B cell (primary cell): ENCODE measurements at regions not wholly inside any gene's neighbourhood (a gene's known extent, or its start where the extent isn't known, plus 50 kb on each side); places are given as distances from the start of the nearest gene placed in this dataset.

Experiments used
- ATAC-seq: fragments of 200-7000 bp; cut with Tn5 transposase; one replicate; pipeline ENCODE4 v1.10.0; 2021; ENCODE audit warnings: low read depth, mild to moderate bottlenecking, moderate number of reproducible peaks, moderate library complexity
- CTCF ChIA-PET: fragments of 350-600 bp; sonication (Branson Sonifier 250); formaldehyde crosslinking; loops from one replicate; lab custom pipeline; 2021; ENCODE audit warnings: antibody characterized with exemption, inconsistent platforms; lab: Charles Lee
- POLR2A ChIA-PET: fragments of 350-600 bp; sonication (Branson Sonifier 250); formaldehyde crosslinking; loops from one replicate; lab custom pipeline; 2021; ENCODE audit warnings: antibody characterized with exemption; lab: Charles Lee
- DNase-seq: peaks from one replicate; pipeline ENCODE4 v3.0.0; 2013
- H2AFZ ChIP-seq: 2 replicates; pipeline ENCODE4 v1.6.1; 2012; ENCODE audit warnings: mild to moderate bottlenecking, low read depth, low read length; ENCODE audit not compliant: insufficient read depth, poor library complexity, severe bottlenecking
- H3K27ac ChIP-seq, 2 donors: 1 replicate in 1 of 2; 2 replicates in 1 of 2; pipeline ENCODE4 v1.5.1; 2012 to 2013; ENCODE audit warnings: low read length in 2 of 2, mild to moderate bottlenecking in 2 of 2, moderate library complexity in 1 of 2
- H3K27me3 ChIP-seq, 4 experiments: fragments of 200-600 bp in 1 of 4; sonication (generic) in 1 of 4; replicated peaks in 1 of 4; 1 replicate in 2 of 4; 2 replicates in 2 of 4; pipeline versions ENCODE4 v1.6.1 to v1.7.0; 2013 to 2016; ENCODE audit warnings: low read length in 3 of 4, mild to moderate bottlenecking in 2 of 4, mixed read lengths in 1 of 4, moderate library complexity in 1 of 4; ENCODE audit not compliant: insufficient read depth in 4 of 4, control insufficient read depth in 3 of 4; ENCODE audit errors: control extremely low read depth in 1 of 4
- H3K36me3 ChIP-seq, 2 experiments: replicated peaks in 1 of 2; 1 replicate in 1 of 2; 2 replicates in 1 of 2; pipeline versions ENCODE4 v1.6.1 to v1.7.1; 2013; ENCODE audit warnings: low read length in 1 of 2; ENCODE audit not compliant: insufficient read depth in 2 of 2, control insufficient read depth in 1 of 2; ENCODE audit errors: control extremely low read depth in 1 of 2, extremely low read depth in 1 of 2
- H3K4me1 ChIP-seq, 2 donors: fragments of 200-600 bp in 1 of 2; sonication (generic) in 1 of 2; 1 replicate in 1 of 2; 2 replicates in 1 of 2; pipeline versions ENCODE4 v1.5.1 to v1.6.1; 2013 to 2017; ENCODE audit warnings: low read length in 2 of 2; ENCODE audit not compliant: control insufficient read depth in 2 of 2, insufficient read depth in 2 of 2
- H3K4me2 ChIP-seq: replicated peaks from 2 replicates; pipeline ENCODE3; 2012; ENCODE audit warnings: mild to moderate bottlenecking, low read depth, low read length; ENCODE audit not compliant: poor library complexity, severe bottlenecking
- H3K4me3 ChIP-seq, 5 experiments: fragments of 200-600 bp in 1 of 5; sonication (generic) in 1 of 5; 1 replicate in 3 of 5; 2 replicates in 2 of 5; pipeline versions ENCODE4 v1.5.1 to v1.7.0; 2011 to 2016; ENCODE audit warnings: low read length in 4 of 5, mild to moderate bottlenecking in 4 of 5, low read depth in 2 of 5, control low read depth in 1 of 5, moderate library complexity in 1 of 5; ENCODE audit not compliant: insufficient read depth in 1 of 5; ENCODE audit errors: control extremely low read depth in 1 of 5, extremely low read depth in 1 of 5
- H3K79me2 ChIP-seq: fragments of 200-600 bp; sonication (generic); one replicate; pipeline ENCODE4 v1.6.0; 2016; ENCODE audit warnings: low read length; ENCODE audit not compliant: control insufficient read depth, insufficient read depth
- H3K9ac ChIP-seq: fragments of 200-600 bp; sonication (generic); 2 replicates; pipeline ENCODE4 v1.6.1; 2017; ENCODE audit warnings: mild to moderate bottlenecking, low read length, moderate library complexity
- H3K9me3 ChIP-seq, 3 donors: one replicate each; pipeline versions ENCODE4 v1.6.1 to v1.7.1; 2013; ENCODE audit warnings: low read length in 2 of 3; ENCODE audit not compliant: control insufficient read depth in 2 of 3, insufficient read depth in 1 of 3; ENCODE audit errors: control extremely low read depth in 1 of 3
- H4K20me1 ChIP-seq: 2 replicates; pipeline ENCODE4 v1.6.0; 2012; ENCODE audit warnings: mild to moderate bottlenecking, low read length; ENCODE audit not compliant: insufficient read depth, control insufficient read depth, poor library complexity, severe bottlenecking
- H3K27ac Mint-ChIP-seq: one replicate; pipeline ENCODE4 v1.8.0; 2021; ENCODE audit warnings: mixed read lengths
- H3K27me3 Mint-ChIP-seq: one replicate; pipeline ENCODE4 v1.8.0; 2021; ENCODE audit warnings: mixed read lengths
- H3K4me1 Mint-ChIP-seq: one replicate; pipeline ENCODE4 v1.8.0; 2021; ENCODE audit warnings: mixed read lengths
- H3K4me3 Mint-ChIP-seq: one replicate; pipeline ENCODE4 v1.8.0; 2021; ENCODE audit warnings: mixed read lengths
- H3K9me3 Mint-ChIP-seq: one replicate; pipeline ENCODE4 v1.8.0; 2022; ENCODE audit warnings: mixed read lengths; ENCODE audit not compliant: insufficient read depth
- CTCF ChIP-seq: fragments of 200-600 bp; IDR thresholded peaks from one replicate; pipeline ENCODE4 v1.8.0; 2022; ENCODE audit warnings: antibody characterized with exemption, mild to moderate bottlenecking
- EZH2 ChIP-seq: IDR thresholded peaks from 2 replicates; pipeline ENCODE4 v1.6.1; 2012; ENCODE audit warnings: borderline replicate concordance, low read depth, mild to moderate bottlenecking, moderate library complexity, low read length; ENCODE audit not compliant: insufficient read depth, poor library complexity, severe bottlenecking
- WGBS: methylation state at CpG from one replicate; pipeline ENCODE4 v1.1.5; 2013; ENCODE audit warnings: missing lambda C conversion rate; ENCODE audit not compliant: insufficient coverage; 5-methylcytosine and 5-hydroxymethylcytosine counted together
- intact Hi-C: fragments of 100-400 bp; cut with micrococcal nuclease; formaldehyde crosslinking; loops from one replicate; pipeline ENCODE4 v1.10.0; 2022

- Histone ChIP-seq H3K4me2 (no peak overlapping the region), H3K9me3 (peaks cover 0 to 1% (median 0%) of the 10 kb centered on the region in 3 donors), H3K36me3 (no peaks in the 10 kb centered on the region), H3K27me3 (no peaks in the 10 kb centered on the region), H3K4me3 (no peak overlapping the region), H4K20me1 (no peaks in the 10 kb centered on the region), H3K79me2 (no peaks in the 10 kb centered on the region), H3K4me1 (no peaks in the 10 kb centered on the region), H3K27ac (no peak overlapping the region), H3K9ac (no peak overlapping the region), H2AFZ (no peak overlapping the region)
- CTCF ChIA-PET, result no interaction called here
- no peak for DNase-seq
- Mint-ChIP-seq H3K27ac (no peak overlapping the region), H3K9me3 (no peaks in the 10 kb centered on the region), H3K4me1 (no peaks in the 10 kb centered on the region), H3K27me3 (no peaks in the 10 kb centered on the region), H3K4me3 (no peak overlapping the region)
- WGBS, result 83% methylated on average over 2 of the region's 5 CpGs
- TF ChIP-seq EZH2 (no peak), CTCF (no peak)
- POLR2A ChIA-PET, result no interaction called here
- intact Hi-C loops, result no loop called here
- no peak for ATAC-seq
Measured at GRCh38 chr18:39604836-39605235, 2039.2 kb upstream of the CELF4 start.

- Mint-ChIP-seq H3K27me3 (no peaks in the 10 kb centered on the region), H3K9me3 (no peaks in the 10 kb centered on the region), H3K4me1 (no peaks in the 10 kb centered on the region), H3K4me3 (no peak overlapping the region), H3K27ac (no peak overlapping the region)
- H3K79me2 ChIP-seq, result no peaks in the 10 kb centered on the region
- WGBS, result 85% methylated on average over 3 of the region's 4 CpGs
- H3K4me1 ChIP-seq, result no peaks in the 10 kb centered on the region
- ATAC-seq (no peak), DNase-seq (no peak)
- H3K9ac ChIP-seq, result no peak overlapping the region
- no peak overlapping the region for H2AFZ ChIP-seq
- CTCF ChIA-PET, result no interaction called here
- H3K27me3 ChIP-seq, result no peaks in the 10 kb centered on the region
- H3K9me3 ChIP-seq, result peaks cover 0 to 1% (median 0%) of the 10 kb centered on the region in 3 donors
- TF ChIP-seq CTCF (no peak), EZH2 (no peak)
- no peak overlapping the region for H3K4me3 ChIP-seq
- H3K36me3 ChIP-seq, result no peaks in the 10 kb centered on the region
- intact Hi-C loops, result no loop called here
- no peak overlapping the region for H3K4me2 ChIP-seq
- H4K20me1 ChIP-seq, result no peaks in the 10 kb centered on the region
- POLR2A ChIA-PET, result no interaction called here
- H3K27ac ChIP-seq, result no peak overlapping the region
Measured at GRCh38 chr18:39602131-39602530, 2036.5 kb upstream of the CELF4 start.
